HG02798 (cell line): ENCODE measurements at regions not wholly inside any gene's neighbourhood (a gene's known extent, or its start where the extent isn't known, plus 50 kb on each side); places are given as distances from the start of the nearest gene placed in this dataset.

Experiments used
- ATAC-seq: cut with Tn5 transposase; IDR thresholded peaks from one replicate; pipeline ENCODE4 v1.9.1; 2021; ENCODE audit warnings: mild to moderate bottlenecking; ENCODE audit not compliant: unreplicated experiment, poor library complexity

DNA sequence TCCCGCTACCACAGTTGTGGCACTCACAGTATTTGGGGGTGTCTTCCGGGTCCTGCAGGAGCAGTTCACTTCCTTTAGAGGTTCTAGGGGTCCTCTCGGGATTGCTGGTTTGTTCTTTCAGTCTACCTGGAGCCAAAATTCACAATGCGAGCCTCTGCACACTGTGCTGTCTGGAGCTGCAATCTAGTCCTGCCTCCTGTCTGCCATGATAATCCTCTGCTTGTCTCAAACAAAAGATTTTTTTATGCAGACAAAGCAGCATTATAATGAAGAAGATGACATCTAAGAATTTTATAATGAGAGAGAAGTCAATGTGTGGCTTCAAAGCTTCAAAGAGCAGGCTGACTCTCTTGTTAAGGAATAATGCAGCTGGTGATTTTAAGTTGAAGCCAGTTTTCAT, 975.1 kb upstream of the GYPC start:
- no peak for ATAC-seq

DNA sequence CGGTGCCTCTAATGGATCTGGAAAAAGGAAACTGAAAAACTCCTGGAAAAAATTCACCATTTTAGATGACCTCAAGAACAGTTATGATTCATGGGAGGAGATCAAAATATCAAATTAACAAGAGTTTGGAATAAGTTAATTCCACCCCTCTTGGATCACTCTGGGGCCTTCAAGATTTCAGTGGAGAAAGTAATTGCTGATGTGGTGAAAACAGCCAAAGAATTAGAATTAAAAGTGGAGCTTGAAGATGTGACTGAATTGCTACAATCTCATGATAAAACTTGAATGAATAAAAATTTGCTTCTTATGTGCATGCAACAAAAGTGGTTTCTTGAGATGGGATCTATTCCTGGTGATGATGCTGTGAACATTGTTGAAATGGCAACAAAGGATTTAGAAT, 974.4 kb upstream of the GYPC start:
- no peak for ATAC-seq

DNA sequence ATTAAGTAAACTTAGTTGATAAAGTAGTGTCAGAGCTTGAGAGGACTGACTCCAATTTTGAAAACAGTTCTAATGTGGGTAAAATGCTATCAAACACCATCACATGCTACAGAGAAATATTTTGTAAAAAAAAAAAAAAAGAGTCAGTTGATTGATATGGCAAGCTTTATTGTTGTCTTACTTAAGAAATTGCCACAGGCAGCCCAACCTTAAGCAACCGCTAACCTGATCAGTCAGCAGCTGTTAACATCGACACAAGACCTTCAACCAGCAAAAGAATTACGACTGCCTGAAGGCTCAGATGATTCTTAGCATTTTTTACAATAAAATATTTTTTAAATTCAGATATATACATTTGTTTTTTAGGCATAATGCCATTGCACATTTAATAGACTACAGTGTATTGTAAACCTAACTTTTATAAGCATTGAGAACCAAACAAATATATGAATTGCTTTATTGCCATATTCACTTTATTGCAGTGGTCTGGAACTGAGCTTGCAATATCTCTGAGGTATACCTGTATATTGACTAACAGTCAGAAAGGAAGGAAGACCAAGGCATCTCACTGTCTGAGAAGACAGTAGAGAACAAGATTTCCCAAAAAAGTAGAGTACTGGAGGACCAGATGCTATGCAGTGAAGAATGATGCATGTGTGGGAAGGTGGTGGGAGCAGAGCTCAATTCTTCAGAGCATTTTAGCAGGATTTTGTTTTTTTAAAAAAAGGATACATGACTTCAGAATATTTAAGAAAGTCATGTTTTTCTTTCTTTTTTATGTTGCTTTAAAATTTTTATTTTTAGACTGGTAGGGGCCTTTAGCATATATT, 973.8 kb upstream of the GYPC start:
- ATAC-seq = no peak

DNA sequence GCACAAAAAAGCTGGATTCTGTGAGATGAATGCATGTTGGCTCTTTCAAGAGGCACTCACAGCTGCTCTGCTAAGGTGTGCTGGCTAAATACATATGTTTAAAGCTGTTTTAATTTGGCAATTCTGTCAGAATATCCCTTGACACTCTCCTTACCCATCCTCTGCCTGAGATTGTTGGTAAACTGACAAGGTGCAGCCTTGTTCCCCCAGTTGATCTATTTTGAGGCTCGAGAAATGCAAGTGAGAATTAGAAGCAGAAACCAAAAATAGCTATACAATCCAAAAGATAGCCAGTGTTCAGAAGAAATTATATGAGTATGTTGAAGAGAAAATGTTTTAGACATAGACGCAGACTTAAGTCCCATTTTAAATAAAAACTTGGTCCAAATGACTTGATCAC, 971.7 kb upstream of the GYPC start:
- no peak for ATAC-seq

DNA sequence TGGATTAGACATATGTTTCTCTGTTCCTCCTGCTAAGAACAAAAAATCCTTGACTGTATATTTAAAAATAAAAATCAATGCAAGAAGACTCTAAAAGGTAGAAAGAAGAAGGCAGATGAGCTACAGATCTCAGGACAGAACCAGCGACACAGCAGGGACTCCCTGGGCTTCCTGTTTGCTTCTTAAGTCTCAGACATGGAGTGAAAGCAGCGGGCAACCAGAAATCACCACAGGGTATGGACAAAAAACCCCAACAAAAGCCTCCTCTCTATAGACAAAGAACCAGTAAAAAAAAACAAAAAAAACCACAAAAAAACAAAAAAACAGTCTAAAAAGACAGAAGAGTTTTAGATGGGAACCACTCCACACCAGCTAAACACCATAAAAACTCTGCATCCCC, 971.0 kb upstream of the GYPC start:
- no peak for ATAC-seq

DNA sequence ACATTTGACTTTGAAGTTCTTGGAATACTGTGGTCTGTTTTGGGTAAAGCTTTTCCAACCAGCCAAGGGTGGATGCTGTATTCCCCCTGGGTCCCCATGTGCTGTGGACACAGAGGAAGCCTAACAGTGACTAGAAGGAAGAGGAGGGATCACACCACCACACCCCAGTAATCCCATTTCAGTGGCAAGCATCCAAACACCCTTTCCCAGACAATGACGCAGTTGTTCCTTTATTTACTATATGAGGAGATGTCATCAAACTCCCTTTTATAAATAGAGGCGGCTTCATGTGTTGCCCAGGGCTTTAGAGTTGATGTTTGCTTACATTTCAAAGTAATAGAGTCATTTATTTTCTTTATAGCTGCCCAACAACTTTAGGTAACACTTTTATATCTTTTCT, 959.4 kb upstream of the GYPC start:
- ATAC-seq = no peak

DNA sequence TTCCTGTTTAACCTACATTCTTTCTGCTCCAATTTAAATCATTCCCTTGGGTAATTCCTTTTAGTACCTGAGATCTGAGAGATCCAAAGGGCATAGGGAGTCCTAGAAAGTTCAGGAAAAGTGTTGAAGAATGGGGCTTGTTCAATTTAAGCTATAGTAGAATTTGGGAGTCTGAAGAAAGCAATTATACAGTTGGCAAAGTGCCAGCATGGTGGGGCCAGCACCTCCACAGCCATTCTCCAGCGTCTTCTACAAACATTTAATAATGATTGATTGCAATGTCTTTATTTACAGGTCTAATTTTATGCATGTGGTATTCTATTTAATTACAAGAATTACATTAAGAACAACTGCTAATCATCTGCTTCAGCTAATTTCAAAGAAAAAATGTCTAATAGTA, 957.7 kb upstream of the GYPC start:
- ATAC-seq = no peak

DNA sequence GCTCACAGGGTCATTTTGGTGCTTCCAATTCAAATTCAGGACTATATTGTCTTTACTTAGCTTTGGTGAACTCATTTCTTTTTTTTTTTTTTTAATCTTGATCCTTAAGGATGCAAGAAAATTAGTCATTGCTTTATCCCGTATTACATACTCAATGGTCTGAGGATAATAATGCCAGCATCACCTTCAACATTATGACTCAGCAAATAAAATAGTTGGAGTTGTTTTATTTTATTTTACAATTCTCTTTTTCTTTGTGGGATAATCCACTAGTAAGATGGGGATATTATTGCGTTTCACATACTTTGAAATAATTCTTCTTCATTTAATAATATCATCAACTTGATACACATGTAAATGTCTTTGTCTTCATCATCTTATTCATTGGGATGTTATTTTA, 954.9 kb upstream of the GYPC start:
- no peak for ATAC-seq

DNA sequence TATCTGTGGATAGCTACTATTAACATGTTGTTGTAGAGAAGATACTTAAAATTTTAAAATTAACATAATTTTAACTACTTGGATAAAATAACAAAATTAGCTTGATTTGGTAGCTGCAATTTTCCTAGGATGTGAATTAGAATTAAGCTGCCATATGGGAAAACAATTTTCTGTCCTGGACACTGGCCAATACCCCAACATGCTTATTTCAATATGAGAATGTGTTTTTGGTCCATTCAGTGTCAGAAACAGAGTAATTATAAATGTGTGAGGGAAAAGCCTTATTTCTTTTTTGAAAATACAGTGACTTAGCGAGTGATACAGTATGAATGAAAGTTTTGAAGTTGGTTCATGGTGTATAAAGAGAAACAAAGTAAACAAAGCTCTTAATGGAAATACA, 948.3 kb upstream of the GYPC start:
- ATAC-seq = no peak

DNA sequence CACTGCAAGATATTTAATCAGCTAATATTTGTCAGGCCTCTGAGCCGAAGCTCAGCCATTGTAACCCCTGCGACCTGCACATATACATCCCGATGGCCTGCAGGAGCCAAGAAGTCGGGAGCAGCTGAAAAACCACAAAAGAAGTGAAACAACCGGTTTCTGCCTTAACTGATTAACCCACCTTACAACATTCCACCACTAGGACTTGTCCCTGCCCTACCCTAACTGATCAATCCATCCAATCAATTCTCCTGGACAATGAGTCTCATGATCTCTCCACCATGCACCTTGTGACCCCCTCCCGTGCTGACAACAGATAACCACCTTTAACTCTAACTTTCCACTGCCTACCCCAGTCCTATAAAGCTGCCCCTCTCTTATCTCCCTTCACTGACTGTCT, 945.4 kb upstream of the GYPC start:
- no peak for ATAC-seq

DNA sequence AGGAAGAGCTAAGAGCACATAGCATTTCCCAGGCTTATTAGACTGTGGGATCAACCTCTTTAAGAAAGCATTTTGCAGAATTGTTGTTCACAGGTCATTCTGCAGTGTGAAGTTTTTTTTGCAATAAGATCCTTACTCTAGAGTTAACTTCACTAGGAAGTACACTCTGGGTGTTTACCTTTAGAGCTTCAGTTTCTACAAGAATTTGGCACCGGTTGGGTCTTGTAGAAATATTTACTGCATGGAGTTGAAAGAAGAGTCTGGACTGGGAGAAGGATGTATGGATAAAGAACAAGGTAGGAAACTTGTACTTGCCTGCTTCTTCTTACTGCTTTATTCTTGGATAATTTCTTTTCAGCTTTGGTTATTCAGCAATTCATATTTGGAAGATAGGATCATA, 944.9 kb upstream of the GYPC start:
- no peak for ATAC-seq

DNA sequence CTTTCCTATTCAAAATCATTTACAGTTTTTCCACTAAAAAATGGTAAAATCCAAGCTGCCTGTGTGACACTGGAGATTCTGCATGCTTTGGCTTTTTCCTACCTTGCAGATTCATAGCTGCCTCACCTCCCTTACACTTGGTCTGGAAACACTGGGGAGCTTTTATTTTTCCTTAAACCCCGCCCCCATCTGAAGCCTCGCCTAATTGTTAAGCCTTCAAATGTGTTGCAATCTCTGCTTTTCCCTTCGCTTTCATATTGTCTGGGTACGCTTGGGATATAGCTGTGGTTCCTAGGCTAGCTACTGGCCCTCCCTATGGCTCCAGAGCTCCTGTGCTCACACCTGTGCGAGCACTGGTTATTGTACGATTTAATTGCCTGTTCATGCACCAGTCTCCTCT, 942.4 kb upstream of the GYPC start:
- no peak for ATAC-seq

DNA sequence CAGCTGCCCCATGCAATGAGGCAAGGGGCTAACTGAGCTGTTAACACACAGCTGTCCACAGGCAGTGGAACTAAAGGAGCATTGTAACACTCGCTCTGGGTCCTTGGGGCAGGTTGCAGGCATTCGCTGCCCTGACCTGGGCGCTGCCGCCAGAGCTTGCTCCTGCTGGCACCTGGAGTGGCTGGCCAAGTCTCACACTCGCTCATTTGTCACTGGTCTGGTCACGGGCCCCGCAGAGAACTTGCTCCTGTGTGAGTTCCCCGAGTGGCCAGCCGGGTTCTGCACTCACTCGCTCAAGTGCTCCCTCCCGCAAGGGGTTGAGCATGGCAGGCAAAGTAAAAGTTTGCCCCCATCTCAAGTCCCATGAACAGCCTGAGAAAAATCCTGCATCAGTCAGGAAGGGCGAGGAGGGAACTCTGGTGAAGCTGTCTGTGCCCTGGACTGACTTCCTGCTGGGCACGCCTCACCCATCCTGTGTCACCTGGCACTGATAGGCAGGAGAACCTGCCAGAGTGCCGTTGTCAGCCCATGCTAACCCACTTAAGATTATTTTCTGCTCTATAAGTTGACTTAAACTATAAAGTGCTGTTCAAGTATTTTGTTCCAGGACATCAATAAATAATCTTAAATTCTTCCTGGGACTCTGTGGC, 934.8 kb upstream of the GYPC start:
- no peak for ATAC-seq

DNA sequence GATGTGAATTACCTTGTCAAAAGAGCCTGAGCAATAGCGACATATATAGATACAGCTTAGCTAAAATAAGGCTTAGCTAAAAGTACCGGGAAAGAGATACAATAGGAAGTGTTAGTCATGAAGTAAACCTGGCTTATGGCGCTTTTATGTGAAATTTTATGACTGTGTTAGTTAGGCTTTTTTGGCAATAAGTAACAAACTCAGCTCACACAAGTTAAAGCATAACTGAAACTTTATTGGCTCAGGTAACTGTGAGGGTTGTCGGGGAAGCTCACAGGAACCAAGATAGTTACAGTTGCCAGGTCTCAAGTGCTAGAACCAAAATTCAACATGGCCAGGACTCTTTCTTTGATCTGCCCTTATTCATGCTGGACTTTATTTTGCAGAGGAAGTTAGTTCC, 925.0 kb upstream of the GYPC start:
- ATAC-seq = no peak

DNA sequence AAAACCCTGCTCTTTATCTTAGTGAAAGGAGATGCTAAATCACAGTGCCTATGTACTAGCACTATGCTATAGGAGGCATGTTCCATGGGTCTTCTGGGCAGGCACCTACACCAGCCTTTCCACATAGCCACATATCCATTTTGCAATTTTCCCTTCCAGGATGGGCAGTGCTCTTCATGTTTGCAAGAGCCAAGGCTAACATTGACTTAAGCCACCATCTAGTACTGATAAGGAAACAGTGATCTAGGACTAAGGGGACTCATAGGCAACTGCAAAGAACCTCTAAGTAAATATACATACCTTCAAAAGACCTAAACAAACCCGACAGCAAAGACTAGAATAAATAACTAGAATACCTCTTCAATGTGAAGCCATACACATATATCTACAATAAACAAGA, 919.7 kb upstream of the GYPC start:
- ATAC-seq = no peak

DNA sequence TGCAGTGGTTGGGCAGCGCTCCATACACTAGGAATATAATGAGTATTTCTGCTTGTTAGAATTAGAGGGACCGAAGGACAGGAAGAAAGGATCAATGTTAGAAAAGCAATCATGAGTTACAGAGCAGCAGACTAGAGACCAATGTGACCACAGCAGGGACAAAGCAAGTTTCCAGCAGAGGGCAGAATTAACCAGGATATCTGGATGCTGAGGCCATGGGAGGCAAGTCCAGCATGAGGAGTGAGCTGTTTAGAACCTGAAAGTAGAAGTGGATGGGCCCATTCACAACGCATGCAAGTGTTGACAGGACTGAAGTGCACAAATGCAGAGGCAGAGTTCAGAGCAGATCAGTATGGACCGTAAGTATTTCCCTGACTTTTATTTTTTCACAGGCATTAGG, 910.4 kb upstream of the GYPC start:
- ATAC-seq = no peak

DNA sequence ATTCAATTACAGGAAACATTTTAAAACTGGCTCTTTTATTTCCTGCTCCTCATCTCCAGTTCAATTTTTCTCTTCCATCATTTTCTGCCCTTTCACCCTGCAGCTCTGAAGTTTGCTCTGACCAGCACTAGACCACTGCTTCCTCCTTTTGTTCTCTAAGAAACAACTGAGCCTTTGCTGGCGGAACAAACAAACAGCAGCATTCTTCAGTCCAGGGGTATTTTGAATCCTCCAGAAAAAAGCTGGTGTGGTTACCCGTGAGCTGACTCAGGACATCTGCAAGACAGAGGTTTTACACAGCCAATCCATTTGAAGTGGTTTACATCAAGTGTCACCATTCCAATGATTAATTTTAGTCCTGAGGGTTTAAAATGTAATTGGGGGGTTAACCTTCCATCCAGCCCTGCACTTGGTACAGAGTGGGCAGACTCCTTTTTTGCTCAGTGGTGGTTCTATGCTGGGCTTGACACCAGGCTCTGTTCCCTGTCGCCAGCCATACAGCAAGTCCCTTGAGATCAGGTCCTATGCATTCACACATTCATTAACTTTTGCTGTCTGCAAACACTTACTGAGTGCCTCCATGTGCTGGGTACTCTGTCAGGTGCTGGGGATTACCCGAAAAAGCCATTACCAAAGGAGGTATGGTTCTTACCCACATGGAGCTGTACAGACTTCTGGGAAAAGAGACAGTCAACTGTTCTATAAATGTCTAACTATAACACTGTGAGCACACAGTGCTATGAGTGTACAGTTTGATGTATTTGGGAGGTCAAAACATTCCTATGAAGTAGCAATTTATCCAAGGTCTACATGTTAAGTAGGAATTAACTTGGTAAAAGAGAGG, 909.4 kb upstream of the GYPC start:
- no peak for ATAC-seq

DNA sequence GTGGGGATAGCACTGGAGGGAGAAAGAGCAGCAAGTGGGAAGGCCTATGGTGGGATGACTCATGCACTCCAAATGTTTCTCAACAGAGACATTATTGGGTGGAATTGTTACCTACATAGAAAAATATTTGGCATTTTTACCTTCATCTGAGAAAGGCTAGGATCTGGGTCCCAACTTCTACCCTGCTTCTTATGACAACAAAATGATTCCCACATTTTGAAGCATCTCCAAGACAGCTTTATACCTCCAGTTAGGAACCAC, 908.9 kb upstream of the GYPC start:
- no peak for ATAC-seq

DNA sequence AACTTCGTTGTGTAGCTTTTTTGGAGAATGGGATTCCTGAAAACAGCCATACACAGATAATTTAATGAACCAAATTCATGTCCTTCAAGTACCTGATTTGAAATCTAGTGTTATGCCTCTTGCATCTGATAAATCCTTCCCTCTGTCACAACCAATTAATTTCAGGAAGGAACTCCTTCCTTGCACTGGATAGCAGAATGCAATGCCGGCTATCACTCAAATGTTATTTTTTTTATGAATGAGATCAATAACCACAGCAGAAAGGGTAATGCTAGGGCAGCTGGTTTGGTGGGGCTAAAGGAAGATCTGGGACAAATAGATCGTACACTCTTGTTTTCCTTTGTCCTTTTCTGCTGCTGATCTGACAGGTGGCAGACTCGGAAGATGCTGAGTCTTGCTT, 899.5 kb upstream of the GYPC start:
- no peak for ATAC-seq

DNA sequence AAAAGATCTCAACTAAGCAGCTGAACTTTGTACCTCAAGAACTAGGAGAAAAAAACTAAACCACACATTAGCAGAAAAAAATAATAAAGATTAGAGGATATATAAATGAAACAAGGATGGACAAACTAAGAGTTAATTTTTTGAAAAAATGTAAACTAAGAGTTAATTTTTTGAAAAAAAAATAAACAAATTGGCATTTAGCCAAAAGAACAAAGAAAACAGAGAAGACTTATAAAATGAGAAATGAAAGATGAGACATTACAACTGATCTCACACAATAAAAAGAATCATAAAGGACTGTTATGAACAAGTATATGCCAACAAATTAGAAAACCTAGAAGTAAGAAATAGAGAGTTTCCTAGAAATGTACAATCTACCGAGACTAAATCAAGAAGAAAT, 859.2 kb upstream of the GYPC start:
- no peak for ATAC-seq

DNA sequence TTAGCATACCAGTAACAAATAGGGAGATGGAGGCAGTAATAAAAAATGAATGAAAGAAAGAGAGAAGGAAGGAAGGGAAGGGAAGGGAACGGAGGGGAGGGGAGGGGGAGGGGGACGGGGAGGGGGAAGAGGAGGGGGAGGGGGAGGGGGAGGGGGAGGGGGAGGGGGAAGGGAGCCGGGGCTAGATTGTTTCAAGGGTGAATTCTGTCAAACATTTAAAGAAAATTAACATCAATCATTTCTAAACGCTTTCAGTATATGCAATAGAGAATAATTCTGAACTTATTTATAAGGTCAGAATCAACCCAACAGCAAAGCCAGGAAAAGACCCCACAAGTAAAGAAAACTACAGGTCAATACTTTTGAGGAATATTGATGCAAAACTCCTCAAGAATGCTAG, 858.8 kb upstream of the GYPC start:
- ATAC-seq = no peak

DNA sequence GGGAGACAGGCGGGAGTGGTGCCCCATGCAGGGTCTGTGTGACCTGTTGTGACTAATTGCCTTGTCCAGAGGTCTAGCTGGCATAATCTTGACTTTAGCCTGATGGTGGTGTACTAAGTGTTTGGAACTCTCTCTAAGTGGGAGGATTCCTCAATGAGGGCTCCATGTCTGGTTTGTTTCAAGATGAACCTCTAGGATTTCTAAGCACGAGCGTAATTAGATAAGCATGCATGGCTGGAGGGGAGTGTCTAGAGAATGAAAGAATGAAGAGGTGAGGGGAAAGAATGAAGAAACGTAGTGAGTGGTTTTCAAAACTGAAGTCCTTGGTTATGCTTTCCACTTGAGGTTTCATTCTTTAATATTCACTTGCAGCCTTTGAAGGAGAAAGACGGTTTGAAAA, 833.2 kb upstream of the GYPC start:
- ATAC-seq = no peak
